ENCODE measurements at regions not wholly inside any gene's neighbourhood (a gene's known extent, or its start where the extent isn't known, plus 50 kb on each side); places are given as distances from the start of the nearest gene placed in this dataset.

- DNase-seq, result peak in 4 of 5 donors; percentile 31 to 72 (median 56)
- peak; percentile 73 to 86 (median 82) for ATAC-seq
- peaks cover 0 to 24% (median 5%) of the 10 kb centered on the region in 12 donors for H3K4me1 ChIP-seq
- peak overlapping the region in 11 of 12 donors; percentile 28 to 84 (median 69) for H3K27ac ChIP-seq
- WGBS, 4 donors, result 3 to 14% (median 11%) methylated on average over 5 to 9 of the region's 9 CpGs
- peak overlapping the region in 11 of 12 donors; percentile 13 to 56 (median 49) for H3K4me3 ChIP-seq
- no peaks in the 10 kb centered on the region for H3K9me3 ChIP-seq
- intact Hi-C loops (cut with DNase I), result loop anchor here in 2 of 10 donors (1.0 to 5.0 kb wide), 2 partner anchors 19 to 416 kb away; no protein-coding TSS in a partner anchor
- peak in 1 of 2 donors; percentile 7 for TF ChIP-seq POLR2A (IDR thresholded peaks at IDR 0.05)
- TF ChIP-seq, protein P1, sequence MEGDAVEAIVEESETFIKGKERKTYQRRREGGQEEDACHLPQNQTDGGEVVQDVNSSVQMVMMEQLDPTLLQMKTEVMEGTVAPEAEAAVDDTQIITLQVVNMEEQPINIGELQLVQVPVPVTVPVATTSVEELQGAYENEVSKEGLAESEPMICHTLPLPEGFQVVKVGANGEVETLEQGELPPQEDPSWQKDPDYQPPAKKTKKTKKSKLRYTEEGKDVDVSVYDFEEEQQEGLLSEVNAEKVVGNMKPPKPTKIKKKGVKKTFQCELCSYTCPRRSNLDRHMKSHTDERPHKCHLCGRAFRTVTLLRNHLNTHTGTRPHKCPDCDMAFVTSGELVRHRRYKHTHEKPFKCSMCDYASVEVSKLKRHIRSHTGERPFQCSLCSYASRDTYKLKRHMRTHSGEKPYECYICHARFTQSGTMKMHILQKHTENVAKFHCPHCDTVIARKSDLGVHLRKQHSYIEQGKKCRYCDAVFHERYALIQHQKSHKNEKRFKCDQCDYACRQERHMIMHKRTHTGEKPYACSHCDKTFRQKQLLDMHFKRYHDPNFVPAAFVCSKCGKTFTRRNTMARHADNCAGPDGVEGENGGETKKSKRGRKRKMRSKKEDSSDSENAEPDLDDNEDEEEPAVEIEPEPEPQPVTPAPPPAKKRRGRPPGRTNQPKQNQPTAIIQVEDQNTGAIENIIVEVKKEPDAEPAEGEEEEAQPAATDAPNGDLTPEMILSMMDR (IDR thresholded peaks at IDR 0.05), result no peak
- H3K36me3 ChIP-seq, result no peaks in the 10 kb centered on the region
- H3K27me3 ChIP-seq, result peaks cover 0 to 2% (median 0%) of the 10 kb centered on the region in 9 donors
These were observed 329.7 kb downstream of the UQCRFS1 start for GRCh38 chr19:28883241-28883693.

DNA sequence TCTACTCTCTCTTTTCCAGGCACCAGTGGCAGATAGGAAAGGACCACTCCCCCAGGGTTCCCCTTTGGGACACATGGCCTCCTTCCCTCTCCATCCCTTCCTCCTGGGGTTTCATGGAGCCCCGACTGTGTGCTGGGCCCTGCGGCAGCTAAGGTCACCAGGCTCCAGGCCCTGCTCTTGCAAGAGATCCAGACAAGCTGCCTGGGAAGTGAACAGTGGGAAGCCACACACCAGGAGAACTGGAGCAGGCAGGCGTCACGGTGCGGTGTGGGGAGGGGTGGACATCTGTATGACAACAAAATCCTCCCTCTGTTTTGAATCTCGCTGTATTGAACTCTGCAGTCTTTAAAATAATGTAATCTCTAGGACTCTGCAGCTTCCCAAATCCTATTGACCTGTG is 330.1 kb downstream of the UQCRFS1 start:
- TF ChIP-seq, protein P1 (IDR thresholded peaks at IDR 0.05), result no peak
- TF ChIP-seq POLR2A (IDR thresholded peaks at IDR 0.05), result no peak
- Histone ChIP-seq H3K27ac (peak overlapping the region in 11 of 12 donors; percentile 28 to 84 (median 69)), H3K4me1 (peaks cover 0 to 24% (median 5%) of the 10 kb centered on the region in 12 donors), H3K9me3 (no peaks in the 10 kb centered on the region), H3K4me3 (peak overlapping the region in 1 of 12 donors; percentile 54), H3K27me3 (peaks cover 0 to under 1% (median 0%) of the 10 kb centered on the region in 9 donors), H3K36me3 (no peaks in the 10 kb centered on the region)
- 20 to 34% (median 24%) methylated on average over 6 of the region's 6 CpGs for WGBS, 4 donors
- ATAC-seq (peak in 2 of 4 donors; percentile 16 to 28), DNase-seq (no peak)
- intact Hi-C loops (cut with DNase I), result loop anchor here in 2 of 10 donors (1.0 to 5.0 kb wide), 2 partner anchors 19 to 416 kb away; no protein-coding TSS in a partner anchor

GRCh38 chr19:28881616-28882015 is 331.3 kb downstream of the UQCRFS1 start:
- intact Hi-C loops (cut with DNase I), result loop anchor here in 2 of 10 donors (2.0 to 5.0 kb wide), 2 partner anchors 414 to 415 kb away; no protein-coding TSS in a partner anchor
- no peak for ATAC-seq
- no peaks in the 10 kb centered on the region for H3K9me3 ChIP-seq

More at GRCh38 chr19:28881616-28882015, 331.3 kb downstream of the UQCRFS1 start:
- Histone ChIP-seq H3K4me3 (no peak overlapping the region), H3K27me3 (no peaks in the 10 kb centered on the region), H3K4me1 (peaks cover 0 to 21% (median 5%) of the 10 kb centered on the region in 12 donors), H3K36me3 (no peaks in the 10 kb centered on the region), H3K27ac (no peak overlapping the region)
- WGBS, 4 donors, result 61 to 74% (median 68%) methylated on average over 8 of the region's 8 CpGs
- no peak for DNase-seq
- TF ChIP-seq, protein P1 (IDR thresholded peaks at IDR 0.05), result no peak
- no peak for TF ChIP-seq POLR2A (IDR thresholded peaks at IDR 0.05)

All from heart left ventricle (tissue), 16 donors.